MG63 (cell line): ENCODE measurements at regions not wholly inside any gene's neighbourhood (a gene's known extent, or its start where the extent isn't known, plus 50 kb on each side); places are given as distances from the start of the nearest gene placed in this dataset.

Source experiments
- DNase-seq: peaks from one replicate; pipeline ENCODE4 v3.0.0-alpha.2; 2020
- H3K27me3 ChIP-seq: fragments of 250-450 bp; sonication (Bioruptor Pico); 2 replicates; pipeline ENCODE4 v1.5.1; 2020; ENCODE audit warnings: mild to moderate bottlenecking, moderate library complexity
- H3K36me3 ChIP-seq: fragments of 250-450 bp; sonication (Bioruptor Pico); 2 replicates; pipeline ENCODE4 v1.5.1; 2020; ENCODE audit warnings: mild to moderate bottlenecking, moderate library complexity
- H3K4me3 ChIP-seq: fragments of 250-450 bp; sonication (Bioruptor Pico); 2 replicates; pipeline ENCODE4 v1.5.1; 2020; ENCODE audit warnings: mild to moderate bottlenecking, moderate library complexity
- H3K9me3 ChIP-seq: fragments of 250-450 bp; sonication (Bioruptor Pico); 2 replicates; pipeline ENCODE4 v1.5.1; 2020; ENCODE audit warnings: mild to moderate bottlenecking, moderate library complexity

- DNase-seq: no peak
- Histone ChIP-seq H3K9me3 (no peaks in the 10 kb centered on the region), H3K27me3 (no peaks in the 10 kb centered on the region), H3K36me3 (no peaks in the 10 kb centered on the region), H3K4me3 (no peak overlapping the region)
Measured at GRCh38 chr12:126349383-126349782, 1284.1 kb downstream of the AACS start.

- Histone ChIP-seq H3K4me3 (no peak overlapping the region), H3K36me3 (no peaks in the 10 kb centered on the region), H3K27me3 (no peaks in the 10 kb centered on the region), H3K9me3 (no peaks in the 10 kb centered on the region)
- peak; percentile 14 for DNase-seq
Measured at GRCh38 chr12:126353604-126354003, 1288.4 kb downstream of the AACS start.

GRCh38 chr12:126354633-126355032 lies 1289.4 kb downstream of the AACS start:
- Histone ChIP-seq H3K36me3 (no peaks in the 10 kb centered on the region), H3K4me3 (no peak overlapping the region), H3K9me3 (no peaks in the 10 kb centered on the region), H3K27me3 (no peaks in the 10 kb centered on the region)
- DNase-seq: no peak

- no peak for DNase-seq
- H3K27me3 ChIP-seq: no peaks in the 10 kb centered on the region
- H3K4me3 ChIP-seq: no peak overlapping the region
- H3K36me3 ChIP-seq: no peaks in the 10 kb centered on the region
- H3K9me3 ChIP-seq: no peaks in the 10 kb centered on the region
Measured at GRCh38 chr12:126355346-126355745, 1290.1 kb downstream of the AACS start.

- Histone ChIP-seq H3K36me3 (no peaks in the 10 kb centered on the region), H3K4me3 (no peak overlapping the region), H3K27me3 (no peaks in the 10 kb centered on the region), H3K9me3 (no peaks in the 10 kb centered on the region)
- no peak for DNase-seq
Measured at GRCh38 chr12:126358806-126359205, 1293.6 kb downstream of the AACS start.

- no peaks in the 10 kb centered on the region for H3K9me3 ChIP-seq
- no peak overlapping the region for H3K4me3 ChIP-seq
- no peaks in the 10 kb centered on the region for H3K36me3 ChIP-seq
- no peaks in the 10 kb centered on the region for H3K27me3 ChIP-seq
- no peak for DNase-seq
Measured at GRCh38 chr12:126359216-126359615, 1294.0 kb downstream of the AACS start.

GRCh38 chr12:126361804-126362203 lies 1296.6 kb downstream of the AACS start:
- H3K9me3 ChIP-seq: no peaks in the 10 kb centered on the region
- H3K36me3 ChIP-seq: no peaks in the 10 kb centered on the region
- H3K4me3 ChIP-seq: no peak overlapping the region
- DNase-seq: no peak
- H3K27me3 ChIP-seq: no peaks in the 10 kb centered on the region

- H3K4me3 ChIP-seq: no peak overlapping the region
- no peaks in the 10 kb centered on the region for H3K27me3 ChIP-seq
- DNase-seq: no peak
Measured at GRCh38 chr12:126362493-126362892, 1297.3 kb downstream of the AACS start.

GRCh38 chr12:126362964-126363363 lies 1297.7 kb downstream of the AACS start:
- H3K9me3 ChIP-seq: no peaks in the 10 kb centered on the region
- H3K27me3 ChIP-seq: no peaks in the 10 kb centered on the region
- H3K36me3 ChIP-seq: no peaks in the 10 kb centered on the region
- no peak for DNase-seq
- H3K4me3 ChIP-seq: no peak overlapping the region

More at GRCh38 chr12:126362493-126362892, 1297.3 kb downstream of the AACS start:
- no peaks in the 10 kb centered on the region for H3K36me3 ChIP-seq
- no peaks in the 10 kb centered on the region for H3K9me3 ChIP-seq

GRCh38 chr12:126369487-126370463 lies 1304.5 kb downstream of the AACS start:
- Histone ChIP-seq H3K36me3 (no peaks in the 10 kb centered on the region), H3K27me3 (no peaks in the 10 kb centered on the region), H3K9me3 (no peaks in the 10 kb centered on the region), H3K4me3 (no peak overlapping the region)
- DNase-seq: no peak

GRCh38 chr12:126383506-126383905 lies 1318.3 kb downstream of the AACS start:
- Histone ChIP-seq H3K27me3 (no peaks in the 10 kb centered on the region), H3K36me3 (no peaks in the 10 kb centered on the region), H3K9me3 (no peaks in the 10 kb centered on the region; the same call in 1 of the 2 replicates), H3K4me3 (no peak overlapping the region)
- no peak for DNase-seq

- no peaks in the 10 kb centered on the region for H3K27me3 ChIP-seq
Measured at GRCh38 chr12:126384026-126384564, 1318.9 kb downstream of the AACS start.

GRCh38 chr12:126385785-126386184 lies 1320.5 kb downstream of the AACS start:
- H3K27me3 ChIP-seq: no peaks in the 10 kb centered on the region
- peak; percentile 45 for DNase-seq
- no peak overlapping the region for H3K4me3 ChIP-seq
- no peaks in the 10 kb centered on the region; the same call in 1 of the 2 replicates for H3K9me3 ChIP-seq
- no peaks in the 10 kb centered on the region for H3K36me3 ChIP-seq

More at GRCh38 chr12:126384026-126384564, 1318.9 kb downstream of the AACS start:
- H3K4me3 ChIP-seq: no peak overlapping the region
- no peaks in the 10 kb centered on the region for H3K36me3 ChIP-seq
- DNase-seq: no peak
- H3K9me3 ChIP-seq: no peaks in the 10 kb centered on the region; the same call in 1 of the 2 replicates

- Histone ChIP-seq H3K4me3 (no peak overlapping the region), H3K9me3 (no peaks in the 10 kb centered on the region)
Measured at GRCh38 chr12:126389220-126389841, 1324.1 kb downstream of the AACS start.

GRCh38 chr12:126389961-126390360 lies 1324.7 kb downstream of the AACS start:
- Histone ChIP-seq H3K36me3 (no peaks in the 10 kb centered on the region), H3K4me3 (no peak overlapping the region), H3K9me3 (no peaks in the 10 kb centered on the region), H3K27me3 (no peaks in the 10 kb centered on the region)
- DNase-seq: no peak

More at GRCh38 chr12:126389220-126389841, 1324.1 kb downstream of the AACS start:
- H3K27me3 ChIP-seq: no peaks in the 10 kb centered on the region
- DNase-seq: peak; percentile 75
- H3K36me3 ChIP-seq: no peaks in the 10 kb centered on the region

GRCh38 chr12:126390969-126391566 lies 1325.8 kb downstream of the AACS start:
- no peaks in the 10 kb centered on the region for H3K27me3 ChIP-seq
- H3K4me3 ChIP-seq: no peak overlapping the region
- no peaks in the 10 kb centered on the region for H3K9me3 ChIP-seq
- H3K36me3 ChIP-seq: no peaks in the 10 kb centered on the region
- DNase-seq: no peak

GRCh38 chr12:126396536-126396935 lies 1331.3 kb downstream of the AACS start:
- Histone ChIP-seq H3K36me3 (no peaks in the 10 kb centered on the region), H3K9me3 (0 out of 2 replicates have a peak, but pooled peaks cover 1% of the 10 kb centered on the region), H3K27me3 (no peaks in the 10 kb centered on the region), H3K4me3 (no peak overlapping the region)
- no peak for DNase-seq
